Renal cortex interstitium (tissue), 11 donors: ENCODE measurements at regions not wholly inside any gene's neighbourhood (a gene's known extent, or its start where the extent isn't known, plus 50 kb on each side); places are given as distances from the start of the nearest gene placed in this dataset.

Experiments used
- DNase-seq, 11 donors: peaks; one replicate each; pipeline ENCODE4 v3.0.0-alpha.2; 2013; ENCODE audit warnings: low read depth in 9 of 11, low spot score in 4 of 11; ENCODE audit errors: extremely low read depth in 1 of 11

DNA sequence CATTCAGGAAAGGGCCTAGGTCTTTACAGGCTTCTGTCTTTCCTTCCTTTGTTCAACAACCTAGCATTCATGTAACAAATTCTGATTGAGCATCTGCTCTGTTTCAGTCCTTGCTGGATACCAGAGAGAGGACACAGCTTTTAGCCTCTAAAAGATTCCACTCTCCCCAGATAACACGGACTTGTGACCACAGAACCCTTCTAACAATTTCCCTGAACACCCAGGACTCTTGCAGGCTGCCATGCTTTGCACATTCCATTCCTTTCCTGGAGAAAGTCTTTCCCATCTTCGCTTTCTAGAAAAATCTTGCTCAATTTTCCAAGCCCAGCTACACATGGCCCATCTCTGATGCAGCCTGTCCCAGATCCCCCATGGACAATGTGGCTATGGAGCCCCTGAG lies 310.9 kb downstream of the ACTL7B start:
- DNase-seq = no peak

DNA sequence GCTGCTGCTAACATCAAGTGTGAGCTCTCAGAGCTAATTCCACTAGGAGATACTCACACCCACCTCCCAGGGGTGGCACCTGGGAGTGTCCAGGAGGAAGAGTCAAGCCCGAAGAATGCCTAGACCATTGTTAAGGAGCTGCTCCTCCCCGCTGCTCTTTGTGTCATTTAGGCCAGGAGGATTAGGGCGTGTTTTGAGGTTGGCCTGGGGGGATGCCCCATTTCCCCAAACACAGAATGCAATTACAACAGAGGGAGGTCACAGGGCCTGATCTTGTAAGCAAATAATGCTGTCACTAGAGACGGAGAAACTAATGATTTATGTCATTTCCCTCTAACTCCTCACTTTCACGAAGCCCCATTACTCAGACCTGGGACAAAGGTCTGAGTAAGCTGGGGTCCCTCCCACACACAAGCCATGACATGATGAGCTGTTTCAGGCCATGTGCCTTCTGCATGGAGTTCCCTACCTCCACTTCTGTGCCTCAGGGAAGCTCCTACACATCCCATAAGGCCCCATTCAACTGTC lies 312.5 kb downstream of the ACTL7B start:
- no peak for DNase-seq

DNA sequence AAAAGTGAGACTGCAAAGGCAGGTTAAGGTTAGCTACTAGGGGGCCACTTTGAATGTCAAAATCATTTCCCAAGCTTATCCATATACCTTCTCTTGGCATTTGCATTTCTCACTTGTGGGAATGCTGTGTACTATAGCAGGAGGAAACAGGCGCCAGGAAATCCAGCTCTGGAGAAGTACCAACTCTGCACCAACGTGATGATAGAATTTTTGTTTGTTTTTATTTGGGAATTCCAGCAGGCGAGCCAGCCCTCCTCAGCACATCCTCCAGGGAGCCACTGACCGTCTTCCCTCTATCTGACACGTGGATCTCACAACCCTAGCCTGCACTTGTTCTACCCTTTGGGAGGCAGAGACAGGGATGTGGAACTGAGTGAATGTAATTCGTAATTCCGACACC lies 318.0 kb downstream of the ACTL7B start:
- DNase-seq = no peak

DNA sequence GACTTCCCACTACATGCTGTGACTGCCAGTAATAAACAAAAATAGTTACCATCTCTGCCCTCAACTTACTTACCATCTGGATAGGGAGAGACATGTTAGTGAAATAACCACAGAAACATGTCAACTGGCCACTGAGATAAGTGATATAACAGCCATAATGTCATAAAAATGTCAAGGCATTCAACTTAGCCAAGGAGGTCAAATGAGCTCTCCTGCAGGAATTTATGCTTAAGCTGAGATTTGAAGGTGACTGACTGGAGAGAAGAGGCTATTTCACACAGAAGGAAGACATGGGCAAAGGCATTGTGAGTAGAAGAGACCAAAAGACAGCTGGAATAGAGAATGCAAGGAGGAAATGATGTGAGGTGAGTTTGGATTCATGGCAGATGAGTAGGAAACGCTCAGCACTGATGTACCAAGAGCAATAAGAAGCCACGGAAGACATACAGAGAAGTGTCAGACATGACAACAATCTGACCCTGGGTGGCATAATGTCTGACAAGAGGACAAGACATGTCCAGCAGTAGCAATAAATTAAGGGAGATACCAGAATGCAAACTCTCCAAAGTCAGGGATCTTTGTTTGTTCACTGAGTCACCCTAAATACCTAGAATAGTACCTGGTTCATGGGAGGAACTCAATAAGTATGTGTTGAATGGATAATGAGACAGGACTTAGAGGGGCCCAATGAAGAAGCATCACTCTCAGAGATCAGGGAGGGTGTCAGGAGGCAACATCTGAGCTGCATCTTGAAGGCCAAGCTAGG lies 318.8 kb downstream of the ACTL7B start:
- no peak for DNase-seq

DNA sequence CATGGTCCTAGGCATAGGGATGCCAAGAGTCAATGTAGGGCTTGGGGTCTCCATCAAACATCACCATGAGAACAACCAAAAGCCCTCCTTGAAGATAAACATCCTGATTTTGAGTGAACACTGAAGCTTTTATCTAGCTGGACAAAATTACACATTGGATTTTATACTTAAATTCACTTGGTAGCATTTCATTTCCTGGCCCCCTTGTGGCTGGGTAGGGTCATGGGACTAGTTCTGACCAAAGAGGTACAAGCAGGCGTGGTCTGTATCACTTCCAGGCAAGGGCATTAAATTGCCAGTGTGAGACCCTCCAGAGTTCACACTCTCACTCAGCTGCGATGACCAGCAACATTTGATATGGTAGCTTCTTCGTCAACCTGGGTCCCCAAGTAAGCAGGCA lies 320.3 kb downstream of the ACTL7B start:
- no peak for DNase-seq

DNA sequence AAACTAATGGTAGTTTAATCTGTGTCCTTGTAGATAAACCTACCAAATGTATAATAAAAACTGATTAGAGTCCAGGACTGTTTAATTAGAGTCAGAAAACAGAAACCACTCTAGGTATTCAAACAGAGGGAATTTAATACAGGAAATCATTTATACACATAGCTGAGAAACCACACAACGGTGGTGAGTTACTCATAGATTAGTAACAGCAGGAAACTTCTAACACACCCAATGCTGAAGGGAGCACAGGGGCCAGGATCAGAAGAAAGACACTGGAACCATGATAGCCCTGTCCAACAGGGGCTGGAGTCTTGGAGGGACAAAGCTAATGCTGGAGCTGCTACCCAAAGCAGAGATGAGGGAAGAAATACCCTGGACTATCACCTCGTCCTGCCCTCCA lies 321.0 kb downstream of the ACTL7B start:
- no peak for DNase-seq

DNA sequence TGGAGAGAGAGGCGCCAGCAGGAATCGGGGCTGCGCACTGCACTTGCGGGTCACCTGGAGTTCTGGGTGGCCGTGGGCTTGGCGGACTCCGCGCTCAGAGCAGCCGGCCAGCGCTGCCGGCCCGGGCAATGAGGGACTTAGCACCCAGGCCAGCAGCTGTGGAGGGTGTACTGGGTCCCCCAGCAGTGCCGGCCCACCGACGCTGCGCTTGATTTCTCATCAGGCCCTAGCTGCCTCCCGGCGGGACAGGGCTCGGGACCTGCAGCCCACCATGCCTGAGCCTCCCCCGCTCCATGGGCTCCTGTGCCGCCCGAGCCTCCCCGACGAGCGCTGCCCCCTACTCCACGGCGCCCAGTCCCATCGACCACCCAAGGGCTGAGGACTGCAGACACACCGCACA lies 325.6 kb downstream of the ACTL7B start:
- no peak for DNase-seq

DNA sequence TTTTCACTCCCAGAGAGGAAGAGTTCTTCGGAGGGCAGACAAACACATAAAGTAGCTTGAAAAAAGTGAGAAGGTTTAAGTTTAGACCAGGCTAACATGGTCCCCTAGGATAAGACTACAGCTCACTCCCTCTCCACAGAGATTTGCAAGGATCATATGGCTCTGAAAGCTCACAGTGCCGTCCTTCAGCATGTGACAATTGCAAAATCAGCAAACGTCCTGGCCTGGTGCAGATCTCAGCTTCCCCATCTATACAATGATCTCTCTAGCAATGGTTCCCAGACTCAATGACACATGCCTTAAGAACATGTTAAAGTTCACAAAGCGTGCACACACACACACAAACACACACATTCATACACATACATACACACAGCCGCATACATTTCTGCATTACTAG lies 327.6 kb downstream of the ACTL7B start:
- DNase-seq = no peak

DNA sequence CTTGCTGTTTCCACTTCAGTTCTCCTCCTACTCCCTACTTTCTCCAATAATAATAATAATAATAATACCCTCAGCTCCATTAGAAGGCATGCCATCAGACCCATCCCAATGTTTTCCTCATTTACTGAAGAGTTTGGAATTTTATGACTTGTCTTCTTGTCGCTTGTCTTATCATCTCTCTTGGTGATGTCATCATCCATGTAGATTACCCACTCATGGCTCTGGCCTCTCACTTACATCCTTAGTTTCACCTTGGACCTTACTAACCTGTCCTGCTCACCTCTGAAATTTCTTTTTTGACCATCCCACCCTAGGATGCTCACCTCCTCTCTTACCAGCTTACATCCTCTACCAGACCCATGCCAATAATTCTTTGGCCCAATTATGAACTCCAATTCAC lies 329.3 kb downstream of the ACTL7B start:
- no peak for DNase-seq

DNA sequence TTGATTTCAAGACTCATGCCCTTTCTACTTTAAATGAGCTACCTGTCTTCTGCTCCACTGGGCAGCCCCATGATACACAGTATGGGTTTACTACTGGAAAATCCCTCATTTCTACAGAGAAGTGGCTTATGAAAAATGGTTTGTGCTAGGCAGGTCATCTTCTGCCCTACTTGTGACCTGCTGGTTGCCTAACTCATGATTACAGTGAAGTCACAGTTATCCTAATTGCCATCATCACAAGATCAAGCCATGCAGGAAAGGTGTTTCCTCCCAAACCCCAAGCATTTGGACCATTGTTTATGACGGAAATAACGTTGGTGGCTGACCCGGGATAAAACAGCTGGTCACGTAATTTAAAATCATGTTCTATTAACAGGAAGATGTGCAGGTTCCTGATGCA lies 330.6 kb downstream of the ACTL7B start:
- no peak for DNase-seq

DNA sequence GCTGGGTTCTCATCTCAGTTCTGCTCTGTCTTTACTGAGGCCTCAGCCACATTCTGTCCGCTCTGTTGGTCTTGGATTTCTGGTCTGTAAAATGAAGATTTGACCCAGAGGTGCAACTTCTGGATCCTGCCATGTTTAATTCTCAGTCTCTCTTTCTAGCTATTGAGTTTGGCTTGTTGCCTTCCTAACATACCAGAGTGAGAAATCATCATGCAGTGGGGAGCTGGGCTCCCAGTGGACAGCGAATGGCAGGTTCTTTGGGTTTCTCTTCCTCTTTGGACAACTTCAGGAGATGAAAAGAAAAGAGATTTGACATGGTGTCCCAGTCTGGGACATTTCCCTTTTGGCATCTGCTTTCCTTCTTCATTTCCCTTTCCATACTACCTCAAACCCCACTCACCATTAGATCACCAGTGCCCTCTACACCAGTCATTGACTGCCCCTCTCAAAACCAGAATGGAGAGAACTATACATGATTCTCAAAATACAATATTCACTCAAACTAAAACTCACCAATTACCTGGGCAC lies 334.7 kb downstream of the ACTL7B start:
- DNase-seq = no peak

DNA sequence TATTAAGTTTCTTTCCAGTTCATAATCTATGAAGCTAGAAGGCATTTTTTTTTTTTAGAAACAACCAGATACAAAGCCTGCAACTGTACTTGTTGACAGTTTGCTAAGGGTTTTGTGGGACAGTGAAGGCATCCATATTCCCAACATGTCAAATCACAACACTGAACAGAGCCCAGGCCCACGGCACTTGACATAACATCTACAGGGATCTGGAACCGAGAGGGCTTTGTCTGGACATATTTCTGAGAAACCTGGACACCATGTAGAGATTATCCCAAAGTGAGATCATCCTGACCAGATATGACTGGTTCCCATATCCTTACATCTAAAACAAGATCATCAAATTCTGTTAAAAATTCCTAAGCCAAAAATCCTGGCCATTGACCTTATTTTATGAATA lies 336.3 kb downstream of the ACTL7B start:
- DNase-seq = no peak

DNA sequence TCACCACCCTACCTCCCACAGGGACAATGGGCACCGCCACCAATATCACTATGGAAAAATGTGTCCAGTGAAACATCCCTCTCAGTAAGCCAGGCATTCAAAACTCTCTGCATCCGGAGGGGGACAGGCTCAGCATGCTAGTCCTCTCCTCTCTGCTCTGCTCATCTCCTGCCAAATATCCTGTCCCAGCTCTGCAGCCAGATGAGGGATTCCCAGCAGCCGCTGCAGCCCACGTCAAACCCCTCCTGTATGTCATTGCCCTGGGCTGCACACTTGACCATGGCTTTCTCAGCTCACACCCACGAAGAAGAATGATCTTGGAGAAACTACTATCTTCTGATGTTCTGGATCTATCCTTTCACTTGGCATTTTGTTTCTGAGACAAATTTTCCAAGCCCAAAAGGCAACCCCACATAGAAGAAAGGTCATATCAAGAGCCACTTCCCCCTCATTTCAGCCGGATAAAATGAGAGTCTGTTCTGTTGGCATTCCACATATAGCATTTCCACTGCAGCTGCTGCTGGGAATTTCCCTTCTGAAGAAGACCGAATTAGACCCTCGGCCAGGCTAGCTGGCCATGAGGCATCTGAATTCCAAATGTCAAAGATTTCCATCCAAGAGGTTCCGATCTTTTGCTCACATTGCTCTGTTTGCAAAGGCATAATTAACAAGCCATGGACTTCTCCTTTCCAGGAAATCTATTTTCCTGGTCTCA lies 338.0 kb downstream of the ACTL7B start:
- DNase-seq = no peak

DNA sequence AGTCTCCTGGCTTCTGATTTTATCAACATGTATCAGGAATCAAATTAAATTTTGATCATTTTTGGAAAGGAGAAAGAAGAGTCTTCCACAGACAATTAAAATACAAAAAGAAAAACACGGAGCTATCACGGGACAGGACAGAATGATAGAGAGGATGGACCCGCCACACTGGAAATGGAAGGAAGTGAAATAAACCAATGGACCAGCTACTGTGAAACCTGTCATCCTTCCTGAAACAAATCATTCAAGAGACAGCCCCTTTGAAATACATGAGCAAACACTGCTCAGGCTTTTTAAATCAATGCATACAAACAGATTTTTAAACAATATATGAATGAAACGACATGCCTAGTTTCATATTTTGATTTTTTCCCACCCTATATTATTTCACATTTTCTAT lies 339.4 kb downstream of the ACTL7B start:
- DNase-seq = no peak

DNA sequence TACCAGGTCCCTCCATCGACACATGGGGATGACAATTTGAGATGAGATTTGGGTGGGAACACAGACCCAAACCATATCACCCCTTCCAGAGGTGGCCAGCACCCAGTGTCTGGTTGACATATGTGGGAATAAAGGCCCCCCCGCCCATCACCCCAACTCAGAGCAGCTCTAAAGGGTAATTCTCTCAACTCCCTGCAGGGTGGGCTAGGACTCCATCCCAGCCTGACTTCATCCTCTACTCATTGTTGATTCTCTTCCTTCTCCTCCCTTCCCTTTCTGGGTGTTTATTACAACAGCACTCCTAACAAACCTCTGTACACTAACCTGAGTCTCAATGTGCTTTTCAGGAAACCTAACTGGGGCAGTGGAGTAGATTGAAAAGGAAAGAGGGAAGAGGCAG lies 339.9 kb downstream of the ACTL7B start:
- DNase-seq = no peak

DNA sequence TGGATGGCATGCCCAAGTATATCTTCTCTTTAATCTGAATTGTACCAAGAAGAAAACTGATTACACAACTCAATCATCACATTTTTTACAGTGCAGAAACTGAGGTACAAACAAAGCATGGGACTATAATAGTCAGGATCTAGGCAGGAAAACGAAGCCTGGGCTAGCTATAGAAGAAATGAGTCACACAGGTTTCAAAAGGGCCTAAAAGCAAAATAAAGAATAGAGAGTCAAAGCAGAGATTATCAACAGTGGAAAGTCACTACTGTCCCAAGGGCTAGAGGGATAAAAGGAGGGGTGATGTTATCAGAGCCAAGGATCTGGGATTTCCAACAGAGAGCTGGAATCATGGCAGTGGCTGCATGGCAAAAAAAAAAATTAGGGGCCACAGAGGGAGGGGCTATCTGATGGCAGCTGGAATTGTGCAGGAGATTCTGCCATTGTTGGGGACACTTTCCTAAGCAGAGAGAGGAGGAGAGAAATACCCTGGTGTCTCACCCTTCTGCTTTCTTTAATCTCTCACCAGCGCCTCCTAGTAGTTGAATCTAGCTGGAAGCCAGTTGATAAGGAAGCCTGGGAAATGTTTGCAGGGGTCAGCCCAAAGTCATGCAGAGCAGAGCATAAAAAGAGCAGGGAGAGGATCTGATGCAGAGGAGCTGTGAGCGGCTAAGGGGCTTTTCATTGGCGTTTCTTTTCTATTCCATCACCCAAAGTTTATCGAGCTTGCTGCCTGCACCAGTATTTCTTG lies 343.2 kb downstream of the ACTL7B start:
- DNase-seq = no peak

DNA sequence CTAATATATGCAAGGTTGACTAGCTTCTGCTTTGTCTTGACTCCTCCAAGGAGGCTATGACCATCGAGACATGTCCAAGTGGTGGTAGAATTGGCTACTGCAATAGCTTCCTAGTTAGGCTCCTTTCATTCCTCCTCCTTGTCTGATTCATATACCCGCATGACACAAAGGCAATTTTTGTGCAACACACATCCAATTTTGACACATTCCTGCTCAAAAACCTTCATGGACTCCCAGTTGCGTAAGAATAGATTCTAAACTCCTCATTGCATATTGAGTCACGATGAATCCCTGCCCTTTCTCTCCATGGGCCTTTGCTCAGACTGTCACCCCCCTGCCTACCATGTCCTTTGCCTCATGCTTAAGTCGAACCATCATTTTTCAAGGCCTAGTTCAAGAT lies 344.5 kb downstream of the ACTL7B start:
- DNase-seq = no peak

DNA sequence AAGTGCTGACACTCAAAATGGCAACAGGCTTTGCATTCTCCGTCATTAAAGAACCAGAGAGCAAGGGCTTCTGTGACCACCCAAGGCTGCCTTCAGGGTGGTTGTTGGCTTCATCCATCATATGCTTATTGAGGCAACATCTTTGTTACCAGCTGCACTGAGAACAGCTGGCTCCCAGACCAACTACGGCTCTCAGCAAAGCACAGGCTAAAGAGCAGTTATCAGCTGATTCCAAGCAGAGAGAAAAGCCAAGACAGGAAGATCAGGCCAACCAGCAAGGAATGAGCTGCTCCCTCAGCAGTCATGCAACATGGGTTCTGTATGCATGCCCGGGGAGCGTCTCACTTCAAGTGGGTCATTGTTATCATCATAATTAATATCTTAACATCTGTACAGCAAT lies 358.9 kb downstream of the ACTL7B start:
- DNase-seq = no peak

DNA sequence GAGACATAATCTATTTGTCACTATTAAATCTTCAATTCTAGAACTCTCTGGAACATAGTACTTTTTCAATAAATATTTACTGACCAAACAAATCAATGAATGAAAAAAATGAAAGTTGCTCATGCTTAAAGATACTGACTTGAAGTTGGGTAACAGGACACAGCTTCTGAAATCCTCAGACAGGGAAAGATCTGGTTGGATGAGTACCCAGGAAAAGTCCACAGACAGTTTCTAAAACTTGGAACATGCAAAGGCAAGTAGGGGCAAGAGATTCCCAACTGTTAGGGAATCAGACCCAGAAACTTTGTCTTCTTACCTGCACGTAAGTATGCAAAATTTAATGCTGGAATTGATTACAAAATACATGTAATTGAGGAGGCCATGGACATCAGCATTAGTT lies 366.2 kb downstream of the ACTL7B start:
- no peak for DNase-seq

DNA sequence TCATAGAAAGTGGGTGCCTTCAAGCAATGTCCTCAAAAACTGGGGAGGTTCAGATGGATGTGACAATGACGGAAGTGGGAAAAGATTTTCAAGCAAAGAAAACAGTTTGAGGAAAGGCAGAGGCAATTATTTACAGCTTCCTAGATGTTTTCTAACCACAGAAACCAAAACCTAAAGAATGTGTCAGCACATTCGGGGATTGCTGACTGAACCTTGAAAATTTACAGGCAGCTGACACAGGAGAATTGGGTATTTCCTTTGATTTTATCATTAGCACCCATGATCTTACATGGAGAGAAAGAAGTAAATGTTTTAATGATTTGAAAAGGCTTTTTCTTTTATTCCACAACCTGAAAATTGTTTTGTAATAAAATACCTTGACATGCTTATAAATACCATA lies 369.0 kb downstream of the ACTL7B start:
- no peak for DNase-seq
